Liver (tissue), 8 donors: ENCODE measurements at regions not wholly inside any gene's neighbourhood (a gene's known extent, or its start where the extent isn't known, plus 50 kb on each side); places are given as distances from the start of the nearest gene placed in this dataset.
A peak's percentile ranks its signal among the peaks of the same experiment; 100 is the strongest.

Source experiments
- DNase-seq: peaks from one replicate; pipeline ENCODE4 v3.0.0-alpha.2; 2017; ENCODE audit warnings: low spot score
- H3K27ac ChIP-seq, 2 donors: one replicate each; pipeline ENCODE4 v1.7.0; 2013; ENCODE audit warnings: inconsistent platforms in 2 of 2, low read length in 2 of 2, control low read depth in 1 of 2, low read depth in 1 of 2, mild to moderate bottlenecking in 1 of 2
- H3K27me3 ChIP-seq, 4 donors: one replicate each; pipeline versions ENCODE4 v1.6.1 to v1.7.0; 2013; ENCODE audit warnings: low read length in 3 of 4, inconsistent platforms in 1 of 4, mild to moderate bottlenecking in 1 of 4, moderate library complexity in 1 of 4; ENCODE audit not compliant: control insufficient read depth in 4 of 4, insufficient read depth in 4 of 4
- H3K36me3 ChIP-seq, 4 donors: one replicate each; pipeline versions ENCODE4 v1.6.1 to v1.7.0; 2013; ENCODE audit warnings: low read length in 3 of 4, mild to moderate bottlenecking in 3 of 4, low read depth in 1 of 4, moderate library complexity in 1 of 4; ENCODE audit not compliant: control insufficient read depth in 4 of 4, insufficient read depth in 3 of 4
- H3K4me1 ChIP-seq, 4 donors: one replicate each; pipeline versions ENCODE4 v1.6.1 to v1.7.0; 2013; ENCODE audit warnings: low read length in 3 of 4, mild to moderate bottlenecking in 3 of 4, moderate library complexity in 1 of 4; ENCODE audit not compliant: control insufficient read depth in 4 of 4, insufficient read depth in 4 of 4
- H3K4me3 ChIP-seq, 3 donors: one replicate each; pipeline versions ENCODE4 v1.6.1 to v1.7.0; 2013; ENCODE audit warnings: low read length in 3 of 3, control low read depth in 1 of 3, low read depth in 1 of 3, mild to moderate bottlenecking in 1 of 3
- H3K9ac ChIP-seq, 2 donors: one replicate each; pipeline ENCODE4 v1.7.0; 2013; ENCODE audit warnings: low read length in 2 of 2, mild to moderate bottlenecking in 2 of 2, moderate library complexity in 2 of 2, control low read depth in 1 of 2, low read depth in 1 of 2
- H3K9me3 ChIP-seq, 4 donors: one replicate each; pipeline versions ENCODE4 v1.6.1 to v1.7.0; 2013; ENCODE audit warnings: low read length in 3 of 4; ENCODE audit not compliant: control insufficient read depth in 4 of 4
- ATF3 ChIP-seq: IDR thresholded peaks from 2 replicates; pipeline ENCODE4 v1.6.1; 2016; ENCODE audit warnings: antibody characterized with exemption
- CTCF ChIP-seq: fragments of 150-350 bp; IDR thresholded peaks from 2 replicates; pipeline ENCODE4 v1.5.1; 2017; ENCODE audit warnings: improper control_type of control experiment, low read depth, low read length; ENCODE audit not compliant: missing input control
- EGR1 ChIP-seq, 2 donors: IDR thresholded peaks; 2 replicates each; pipeline ENCODE4 v1.6.1; 2016 to 2018; ENCODE audit warnings: antibody characterized with exemption in 2 of 2, low read depth in 2 of 2
- FOXA1 ChIP-seq: IDR thresholded peaks from 2 replicates; pipeline ENCODE4 v1.6.1; 2016; ENCODE audit warnings: antibody characterized with exemption
- FOXA2 ChIP-seq: IDR thresholded peaks from 2 replicates; pipeline ENCODE4 v1.6.1; 2016; ENCODE audit warnings: antibody characterized with exemption
- GABPA ChIP-seq, 2 donors: IDR thresholded peaks in 1 of 2; conservative IDR thresholded peaks in 1 of 2; 2 replicates each; pipeline ENCODE4 v1.6.1; 2016; ENCODE audit warnings: antibody characterized with exemption in 2 of 2, mild to moderate bottlenecking in 1 of 2, moderate library complexity in 1 of 2
- HNF4A ChIP-seq, 2 donors: conservative IDR thresholded peaks; 2 replicates each; pipeline ENCODE4 v1.6.1; 2016; ENCODE audit warnings: antibody characterized with exemption in 2 of 2, mild to moderate bottlenecking in 2 of 2
- HNF4G ChIP-seq: IDR thresholded peaks from 2 replicates; pipeline ENCODE4 v1.6.1; 2016; ENCODE audit warnings: antibody characterized with exemption
- JUND ChIP-seq, 2 donors: IDR thresholded peaks; 2 replicates each; pipeline ENCODE4 v1.6.1; 2016; ENCODE audit warnings: antibody characterized with exemption in 2 of 2
- MAX ChIP-seq: IDR thresholded peaks from 2 replicates; pipeline ENCODE4 v1.6.1; 2016; ENCODE audit warnings: antibody characterized with exemption
- NR2F2 ChIP-seq: IDR thresholded peaks from 2 replicates; pipeline ENCODE4 v1.6.1; 2016; ENCODE audit warnings: antibody characterized with exemption
- RAD21 ChIP-seq, 2 donors: IDR thresholded peaks; 2 replicates each; pipeline ENCODE4 v1.6.1; 2016; ENCODE audit warnings: antibody characterized with exemption in 2 of 2, mild to moderate bottlenecking in 2 of 2
- REST ChIP-seq: IDR thresholded peaks from 2 replicates; pipeline ENCODE4 v1.6.1; 2016; ENCODE audit warnings: antibody characterized with exemption, mild to moderate bottlenecking
- RXRA ChIP-seq, 2 donors: IDR thresholded peaks; 2 replicates each; pipeline ENCODE4 v1.6.1; 2017 to 2018; ENCODE audit warnings: antibody characterized with exemption in 2 of 2, mild to moderate bottlenecking in 1 of 2
- SP1 ChIP-seq: IDR thresholded peaks from 2 replicates; pipeline ENCODE4 v1.6.1; 2018; ENCODE audit warnings: antibody characterized with exemption, mild to moderate bottlenecking
- TAF1 ChIP-seq: conservative IDR thresholded peaks from 2 replicates; pipeline ENCODE4 v1.6.1; 2016; ENCODE audit warnings: antibody characterized with exemption, mild to moderate bottlenecking
- YY1 ChIP-seq: IDR thresholded peaks from 2 replicates; pipeline ENCODE4 v1.6.1; 2016; ENCODE audit warnings: antibody characterized with exemption, mild to moderate bottlenecking
- ZBTB33 ChIP-seq: IDR thresholded peaks from 2 replicates; pipeline ENCODE4 v1.6.1; 2016; ENCODE audit warnings: antibody characterized with exemption
- WGBS: extraction: QIAGEN DNeasy Blood & Tissue Kit; methylation state at CpG from one replicate; pipeline ENCODE4 v1.1.7; 2013; 5-methylcytosine and 5-hydroxymethylcytosine counted together
- donor health status: healthy.
- donor health status: healthy.
- donor health status: healthy.
- donor health status: healthy.
- donor health status: healthy.

GRCh38 chr22:49240472-49240871 lies 587.2 kb downstream of the BRD1 start:
- Histone ChIP-seq H3K9ac (no peak overlapping the region), H3K9me3 (no peaks in the 10 kb centered on the region), H3K36me3 (no peaks in the 10 kb centered on the region), H3K4me1 (no peaks in the 10 kb centered on the region), H3K4me3 (no peak overlapping the region), H3K27me3 (peaks cover 0 to 5% (median 0%) of the 10 kb centered on the region in 4 donors), H3K27ac (no peak overlapping the region)
- 82% methylated on average over 12 of the region's 12 CpGs for WGBS
- peak; percentile 20 for DNase-seq
- TF ChIP-seq GABPA (IDR thresholded peaks at IDR 0.05 in 1 of 2, conservative IDR thresholded peaks at IDR 0.05 in 1 of 2) (no peak), ATF3 (no peak), ZBTB33 (no peak), EGR1 (IDR thresholded peaks at IDR 0.05; ENCODE audit: low read depth in 2 of 2) (no peak), CTCF (no peak), RXRA (IDR thresholded peaks at IDR 0.05) (no peak), REST (no peak), FOXA2 (no peak), TAF1 (no peak), HNF4A (conservative IDR thresholded peaks at IDR 0.05) (no peak), HNF4G (no peak), YY1 (no peak), RAD21 (IDR thresholded peaks at IDR 0.05) (no peak), NR2F2 (no peak), SP1 (no peak), FOXA1 (no peak), JUND (IDR thresholded peaks at IDR 0.05) (no peak), MAX (no peak)

- no peak overlapping the region for H3K4me3 ChIP-seq
- no peak for TF ChIP-seq MAX
- no peak for TF ChIP-seq HNF4G
- no peak for TF ChIP-seq RAD21 (IDR thresholded peaks at IDR 0.05)
- no peak for TF ChIP-seq CTCF
- TF ChIP-seq SP1, result no peak
- no peak for TF ChIP-seq GABPA (IDR thresholded peaks at IDR 0.05 in 1 of 2, conservative IDR thresholded peaks at IDR 0.05 in 1 of 2)
- TF ChIP-seq HNF4A (conservative IDR thresholded peaks at IDR 0.05), result no peak
- TF ChIP-seq JUND (IDR thresholded peaks at IDR 0.05), result no peak
- TF ChIP-seq NR2F2, result no peak
- TF ChIP-seq RXRA (IDR thresholded peaks at IDR 0.05), result no peak
- no peak for TF ChIP-seq REST
Measured at GRCh38 chr22:49240016-49240380, 587.7 kb downstream of the BRD1 start.

More at GRCh38 chr22:49240016-49240380, 587.7 kb downstream of the BRD1 start:
- 68% methylated on average over 9 of the region's 9 CpGs for WGBS
- no peaks in the 10 kb centered on the region for H3K4me1 ChIP-seq
- DNase-seq, result peak; percentile 19
- H3K36me3 ChIP-seq, result no peaks in the 10 kb centered on the region
- H3K9ac ChIP-seq, result no peak overlapping the region
- peaks cover 0 to 5% (median 0%) of the 10 kb centered on the region in 4 donors for H3K27me3 ChIP-seq
- no peaks in the 10 kb centered on the region for H3K9me3 ChIP-seq
- H3K27ac ChIP-seq, result no peak overlapping the region
